Sigmoid colon (tissue), 3 donors: ENCODE measurements at regions not wholly inside any gene's neighbourhood (a gene's known extent, or its start where the extent isn't known, plus 50 kb on each side); places are given as distances from the start of the nearest gene placed in this dataset.

Source experiments
- CTCF ChIP-seq, 4 experiments: fragments of 450-650 bp in 3 of 4; fragments of 200-600 bp in 1 of 4; IDR thresholded peaks; one replicate each; pipeline ENCODE4 v1.5.1; 2016 to 2019; ENCODE audit warnings: antibody characterized with exemption in 4 of 4, mild to moderate bottlenecking in 3 of 4, moderate library complexity in 2 of 4
- POLR2A ChIP-seq, 2 donors: fragments of 450-650 bp; IDR thresholded peaks; one replicate each; pipeline ENCODE4 v1.6.1; 2016; ENCODE audit warnings: antibody characterized with exemption in 2 of 2, mild to moderate bottlenecking in 2 of 2, moderate library complexity in 2 of 2

GRCh38 chr3:170741756-170742529, 128.1 kb downstream of the RPL22L1 start:
- no peak for TF ChIP-seq CTCF (IDR thresholded peaks at IDR 0.05)
- TF ChIP-seq POLR2A (IDR thresholded peaks at IDR 0.05): no peak
